Keratinocyte (primary cell): ENCODE measurements at regions not wholly inside any gene's neighbourhood (a gene's known extent, or its start where the extent isn't known, plus 50 kb on each side); places are given as distances from the start of the nearest gene placed in this dataset.

Source experiments
- DNase-seq: peaks from one replicate; pipeline ENCODE4 v3.0.0-alpha.2; 2011; ENCODE audit warnings: low read depth, missing footprints, low spot score
- FAIRE-seq: peaks from 2 replicates; lab custom pipeline; 2011; peaks lifted over from hg19 to GRCh38; lab: Jason Lieb, UNC
- H2AFZ ChIP-seq: 2 replicates; pipeline ENCODE4 v1.6.0; 2012; ENCODE audit warnings: low read length, control low read depth, inconsistent platforms; ENCODE audit not compliant: control insufficient read depth
- H3K27ac ChIP-seq: 2 replicates; pipeline ENCODE4 v1.5.1; 2011; ENCODE audit warnings: low read length; ENCODE audit not compliant: control insufficient read depth, insufficient read depth
- H3K27me3 ChIP-seq: 3 replicates; pipeline ENCODE4 v1.6.0; 2011; ENCODE audit warnings: low read length; ENCODE audit not compliant: control insufficient read depth, insufficient read depth; ENCODE audit errors: extremely low read depth
- H3K36me3 ChIP-seq, 2 experiments: 2 replicates in 1 of 2; 3 replicates in 1 of 2; pipeline ENCODE4 v1.5.1; 2011; ENCODE audit warnings: low read length in 2 of 2, mild to moderate bottlenecking in 1 of 2; ENCODE audit not compliant: control insufficient read depth in 2 of 2, insufficient read depth in 2 of 2; ENCODE audit errors: extremely low read depth in 1 of 2
- H3K4me1 ChIP-seq: 3 replicates; pipeline ENCODE4 v1.5.1; 2011; ENCODE audit warnings: low read length; ENCODE audit not compliant: control insufficient read depth, insufficient read depth; ENCODE audit errors: extremely low read depth
- H3K4me2 ChIP-seq: 3 replicates; pipeline ENCODE4 v1.6.0; 2011; ENCODE audit warnings: low read depth, low read length; ENCODE audit not compliant: control insufficient read depth, insufficient read depth; ENCODE audit errors: extremely low read depth
- H3K4me3 ChIP-seq, 3 experiments: fragments of 200-600 bp in 1 of 3; sonication (generic) in 1 of 3; 2 replicates in 2 of 3; 3 replicates in 1 of 3; pipeline ENCODE4 v1.5.1; 2011 to 2016; ENCODE audit warnings: low read length in 3 of 3, mild to moderate bottlenecking in 3 of 3, control low read depth in 2 of 3, inconsistent platforms in 1 of 3, low read depth in 1 of 3, mixed read lengths in 1 of 3, mixed run types in 1 of 3, moderate library complexity in 1 of 3; ENCODE audit not compliant: control insufficient read depth in 2 of 3, insufficient read depth in 2 of 3; ENCODE audit errors: extremely low read depth in 1 of 3
- H3K79me2 ChIP-seq: 2 replicates; pipeline ENCODE4 v1.6.0; 2012; ENCODE audit warnings: low read length; ENCODE audit not compliant: control insufficient read depth, insufficient read depth
- H3K9ac ChIP-seq: 3 replicates; pipeline ENCODE4 v1.6.0; 2011; ENCODE audit warnings: low read length; ENCODE audit not compliant: control insufficient read depth, insufficient read depth; ENCODE audit errors: extremely low read depth
- H3K9me1 ChIP-seq: 3 replicates; pipeline ENCODE4 v1.6.0; 2011; ENCODE audit warnings: low read length; ENCODE audit not compliant: control insufficient read depth, insufficient read depth; ENCODE audit errors: extremely low read depth
- H3K9me3 ChIP-seq: 2 replicates; pipeline ENCODE4 v1.5.1; 2012; ENCODE audit warnings: low read depth, low read length; ENCODE audit not compliant: control insufficient read depth
- H4K20me1 ChIP-seq: 3 replicates; pipeline ENCODE4 v1.6.0; 2011; ENCODE audit warnings: low read length; ENCODE audit not compliant: control insufficient read depth, insufficient read depth; ENCODE audit errors: extremely low read depth
- EZH2 ChIP-seq: IDR thresholded peaks from one replicate; pipeline ENCODE4 v1.6.1; 2012; ENCODE audit warnings: inconsistent platforms, mild to moderate bottlenecking, low read length, moderate library complexity
- dilution Hi-C: fragments of 300-500 bp; cut with MboI; formaldehyde crosslinking; loops from one replicate; pipeline ENCODE4 v1.7.0; 2020; ENCODE audit warnings: low sequenced_read_pairs; ENCODE audit not compliant: extremely low pct_ligation_motif_present
- TF ChIP-seq, protein P1 (sequence below), 3 experiments: IDR thresholded peaks in 1 of 3; conservative IDR thresholded peaks in 1 of 3; optimal IDR thresholded peaks in 1 of 3; 2 replicates in 2 of 3; 3 replicates in 1 of 3; pipeline versions ENCODE3 to v1.5.1; 2011; ENCODE audit warnings: low read length in 3 of 3, mild to moderate bottlenecking in 3 of 3, moderate library complexity in 2 of 3, control low read depth in 1 of 3, inconsistent platforms in 1 of 3; ENCODE audit not compliant: insufficient read depth in 2 of 3; ENCODE audit errors: extremely low read depth in 1 of 3

DNA sequence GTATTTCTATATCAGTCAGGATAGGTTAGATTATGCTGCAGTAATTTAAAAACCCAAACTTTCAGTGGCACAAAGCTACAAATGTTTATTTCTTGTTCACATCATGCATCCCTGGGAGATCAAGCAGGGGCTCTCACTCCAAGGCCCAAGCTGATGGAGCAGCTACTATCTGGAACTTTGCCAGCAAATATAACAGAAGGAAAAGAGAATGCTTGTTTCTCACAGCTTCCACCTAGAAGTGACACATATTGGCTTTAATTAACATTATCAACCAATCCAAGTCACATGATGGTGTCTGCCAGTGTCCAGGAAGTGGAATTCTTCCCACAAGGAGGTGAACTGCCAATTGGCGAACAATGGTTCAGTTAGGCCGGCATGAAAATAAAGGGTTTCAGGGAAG, 306.9 kb downstream of the BCL11A start:
- no peaks in the 10 kb centered on the region for H3K4me1 ChIP-seq
- H3K36me3 ChIP-seq = no peaks in the 10 kb centered on the region
- no peaks in the 10 kb centered on the region for H4K20me1 ChIP-seq
- no peak for DNase-seq
- FAIRE-seq = no peak
- no peak overlapping the region for H3K9ac ChIP-seq
- H3K27ac ChIP-seq = no peak overlapping the region
- H3K9me1 ChIP-seq = no peaks in the 10 kb centered on the region
- H3K4me2 ChIP-seq = no peak overlapping the region
- H3K79me2 ChIP-seq = no peaks in the 10 kb centered on the region
- no peak overlapping the region for H2AFZ ChIP-seq
- H3K4me3 ChIP-seq = no peak overlapping the region
- dilution Hi-C loops = no loop called here
- H3K27me3 ChIP-seq = peaks cover 3% of the 10 kb centered on the region
- TF ChIP-seq EZH2 = no peak
- TF ChIP-seq, protein P1, sequence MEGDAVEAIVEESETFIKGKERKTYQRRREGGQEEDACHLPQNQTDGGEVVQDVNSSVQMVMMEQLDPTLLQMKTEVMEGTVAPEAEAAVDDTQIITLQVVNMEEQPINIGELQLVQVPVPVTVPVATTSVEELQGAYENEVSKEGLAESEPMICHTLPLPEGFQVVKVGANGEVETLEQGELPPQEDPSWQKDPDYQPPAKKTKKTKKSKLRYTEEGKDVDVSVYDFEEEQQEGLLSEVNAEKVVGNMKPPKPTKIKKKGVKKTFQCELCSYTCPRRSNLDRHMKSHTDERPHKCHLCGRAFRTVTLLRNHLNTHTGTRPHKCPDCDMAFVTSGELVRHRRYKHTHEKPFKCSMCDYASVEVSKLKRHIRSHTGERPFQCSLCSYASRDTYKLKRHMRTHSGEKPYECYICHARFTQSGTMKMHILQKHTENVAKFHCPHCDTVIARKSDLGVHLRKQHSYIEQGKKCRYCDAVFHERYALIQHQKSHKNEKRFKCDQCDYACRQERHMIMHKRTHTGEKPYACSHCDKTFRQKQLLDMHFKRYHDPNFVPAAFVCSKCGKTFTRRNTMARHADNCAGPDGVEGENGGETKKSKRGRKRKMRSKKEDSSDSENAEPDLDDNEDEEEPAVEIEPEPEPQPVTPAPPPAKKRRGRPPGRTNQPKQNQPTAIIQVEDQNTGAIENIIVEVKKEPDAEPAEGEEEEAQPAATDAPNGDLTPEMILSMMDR (optimal IDR thresholded peaks at IDR 0.05 in 1 of 3, IDR thresholded peaks at IDR 0.05 in 1 of 3, conservative IDR thresholded peaks at IDR 0.05 in 1 of 3; ENCODE audit: extremely low read depth in 1 of 3, insufficient read depth in 2 of 3, low read length in 3 of 3) = no peak
- no peaks in the 10 kb centered on the region for H3K9me3 ChIP-seq

GRCh38 chr2:60234274-60234986, 319.0 kb downstream of the BCL11A start:
- Histone ChIP-seq H3K9me3 (no peaks in the 10 kb centered on the region), H3K27ac (no peak overlapping the region), H3K9ac (no peak overlapping the region), H3K4me2 (no peak overlapping the region), H3K79me2 (no peaks in the 10 kb centered on the region), H3K36me3 (no peaks in the 10 kb centered on the region), H3K27me3 (no peaks in the 10 kb centered on the region), H4K20me1 (no peaks in the 10 kb centered on the region), H2AFZ (no peak overlapping the region), H3K9me1 (no peaks in the 10 kb centered on the region), H3K4me1 (no peaks in the 10 kb centered on the region), H3K4me3 (no peak overlapping the region)
- no peak for TF ChIP-seq EZH2
- TF ChIP-seq, protein P1 (optimal IDR thresholded peaks at IDR 0.05 in 1 of 3, IDR thresholded peaks at IDR 0.05 in 1 of 3, conservative IDR thresholded peaks at IDR 0.05 in 1 of 3; ENCODE audit: extremely low read depth in 1 of 3, insufficient read depth in 2 of 3, low read length in 3 of 3) = no peak
- DNase-seq (no peak), FAIRE-seq (peak; percentile 69)
- dilution Hi-C loops = no loop called here
